SH-SY5Y (cell line): ENCODE measurements at regions not wholly inside any gene's neighbourhood (a gene's known extent, or its start where the extent isn't known, plus 50 kb on each side); places are given as distances from the start of the nearest gene placed in this dataset.

Source experiments
- GATA2 ChIP-seq: IDR thresholded peaks from 2 replicates; pipeline ENCODE4 v1.6.1; 2011; ENCODE audit warnings: mild to moderate bottlenecking, low read depth, low read length
- GATA3 ChIP-seq: IDR thresholded peaks from 2 replicates; pipeline ENCODE4 v1.6.1; 2011; ENCODE audit warnings: low read depth, mild to moderate bottlenecking, low read length, moderate library complexity

DNA sequence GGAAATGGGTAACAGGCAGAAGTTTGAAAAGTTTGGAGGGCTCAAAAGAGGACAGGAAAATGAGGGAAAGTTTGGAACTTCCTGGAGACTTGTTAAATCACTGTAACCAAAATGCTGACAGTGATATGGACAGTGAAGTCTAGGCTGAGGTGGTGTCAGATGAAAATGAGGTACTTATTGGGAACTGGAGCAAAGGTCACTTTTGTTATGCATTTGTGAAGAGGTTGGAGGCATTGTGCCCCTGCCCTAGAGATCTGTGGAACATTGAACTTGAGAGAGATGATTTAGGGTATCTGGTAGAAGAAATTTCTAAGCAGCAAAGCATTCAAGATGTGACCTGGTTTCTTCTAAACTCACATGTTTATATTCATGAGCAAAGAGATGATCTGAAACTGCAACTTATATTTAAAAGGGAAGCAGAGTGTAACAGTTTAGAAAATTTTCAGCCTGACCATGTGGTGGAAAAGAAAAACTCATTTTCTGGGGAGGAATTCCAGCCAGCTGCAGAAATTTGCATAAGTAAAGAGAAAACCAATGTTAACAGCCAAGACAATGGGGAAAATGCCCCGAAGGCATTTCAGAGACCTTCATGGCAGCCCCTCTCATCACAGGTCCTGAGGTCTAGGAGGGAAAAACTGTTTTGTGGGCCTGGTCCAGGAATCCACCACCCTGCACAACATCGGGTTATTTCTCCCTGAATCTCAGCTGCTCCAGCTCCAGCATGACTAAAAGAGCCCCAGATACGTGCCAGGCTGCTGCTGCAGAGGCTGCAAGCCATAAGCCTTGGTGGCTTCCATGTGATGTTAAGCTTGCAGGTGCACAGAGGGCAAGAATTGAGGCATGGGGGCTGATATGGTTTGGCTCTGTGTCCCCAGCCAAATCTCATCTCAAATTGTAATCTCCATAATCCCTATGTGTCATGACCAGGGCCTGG, 632.5 kb upstream of the GNPDA2 start:
- TF ChIP-seq GATA2 (no peak), GATA3 (no peak)
